ENCODE measurements at regions not wholly inside any gene's neighbourhood (a gene's known extent, or its start where the extent isn't known, plus 50 kb on each side); places are given as distances from the start of the nearest gene placed in this dataset.

- no peak for TF ChIP-seq YY1 (IDR thresholded peaks at IDR 0.05; ENCODE audit: insufficient read depth, insufficient read length)
- TF ChIP-seq SUZ12 (IDR thresholded peaks at IDR 0.05; ENCODE audit: extremely low read depth, insufficient read depth, insufficient read length): no peak
Observed at GRCh38 chr5:17829456-17829855, 195.2 kb downstream of the TAF11L14 start.

Measured in NT2/D1 (cell line).